IMR-90 (cell line): ENCODE measurements at regions not wholly inside any gene's neighbourhood (a gene's known extent, or its start where the extent isn't known, plus 50 kb on each side); places are given as distances from the start of the nearest gene placed in this dataset.

Experiments used
- ATAC-seq: fragments of 200-7000 bp; cut with Tn5 transposase; 2 replicates; pipeline ENCODE4 v1.9.1; 2020; ENCODE audit warnings: low read depth, mild to moderate bottlenecking, moderate library complexity
- BruUV-seq: library from RNA; stranded (reverse); fragments of 400-500 nt; replicated peaks from 2 replicates; lab custom pipeline; 2021; lab: Mats Ljungman, UMichigan
- CTCF ChIA-PET: fragments of 300-600 bp; formaldehyde crosslinking; extraction: SDS; loops from one replicate; lab custom pipeline; 2021; ENCODE audit warnings: antibody characterized with exemption; lab: Yijun Ruan, JAX
- POLR2A ChIA-PET: fragments of 300-600 bp; sonication (Branson Sonifier 250); formaldehyde crosslinking; loops from one replicate; lab custom pipeline; 2022; ENCODE audit warnings: antibody characterized with exemption; ENCODE audit not compliant: unreplicated experiment; lab: Charles Lee
- DNase-seq: peaks from one replicate; pipeline ENCODE4 v3.0.0; 2013
- H2AFZ ChIP-seq: replicated peaks from 2 replicates; pipeline ENCODE3; 2013; ENCODE audit warnings: low read length, mild to moderate bottlenecking; ENCODE audit not compliant: poor library complexity
- H2AK5ac ChIP-seq: 2 replicates; pipeline ENCODE4 v1.6.1; 2013; ENCODE audit warnings: low read depth, low read length, inconsistent platforms
- H2AK9ac ChIP-seq: replicated peaks from 2 replicates; pipeline ENCODE3; 2013; ENCODE audit warnings: mild to moderate bottlenecking, low read depth, low read length, moderate library complexity; ENCODE audit not compliant: poor library complexity
- H2BK120ac ChIP-seq: 2 replicates; pipeline ENCODE4 v1.6.1; 2013; ENCODE audit warnings: low read depth, low read length, inconsistent platforms
- H2BK15ac ChIP-seq: 3 replicates; pipeline ENCODE4 v1.6.1; 2013; ENCODE audit warnings: low read depth, low read length, inconsistent platforms
- H2BK20ac ChIP-seq: 2 replicates; pipeline ENCODE4 v1.6.1; 2013; ENCODE audit warnings: low read depth, mild to moderate bottlenecking, inconsistent platforms, low read length, moderate library complexity
- H2BK5ac ChIP-seq: 2 replicates; pipeline ENCODE4 v1.6.1; 2013; ENCODE audit warnings: mild to moderate bottlenecking, low read depth, low read length, inconsistent platforms; ENCODE audit not compliant: poor library complexity, severe bottlenecking
- H3K14ac ChIP-seq: replicated peaks from 2 replicates; pipeline ENCODE4 v1.6.1; 2013; ENCODE audit warnings: low read depth, low read length, inconsistent platforms
- H3K18ac ChIP-seq: 2 replicates; pipeline ENCODE4 v1.6.1; 2013; ENCODE audit warnings: low read depth, low read length, control low read depth
- H3K23ac ChIP-seq: 2 replicates; pipeline ENCODE4 v1.6.1; 2013; ENCODE audit warnings: low read depth, low read length, inconsistent platforms
- H3K27ac ChIP-seq: 2 replicates; pipeline ENCODE4 v1.5.1; 2013; ENCODE audit warnings: mild to moderate bottlenecking, control low read depth, low read length; ENCODE audit not compliant: insufficient read depth
- H3K27me3 ChIP-seq: 2 replicates; pipeline ENCODE4 v1.6.1; 2013; ENCODE audit warnings: low read length; ENCODE audit not compliant: control insufficient read depth, insufficient read depth
- H3K36me3 ChIP-seq: 2 replicates; pipeline ENCODE4 v1.6.1; 2013; ENCODE audit warnings: low read length, mixed read lengths; ENCODE audit not compliant: control insufficient read depth, insufficient read depth
- H3K4ac ChIP-seq: 2 replicates; pipeline ENCODE4 v1.6.1; 2013; ENCODE audit warnings: low read depth, low read length, inconsistent platforms
- H3K4me1 ChIP-seq: 2 replicates; pipeline ENCODE4 v1.6.1; 2013; ENCODE audit warnings: low read length, mixed read lengths; ENCODE audit not compliant: control insufficient read depth, insufficient read depth
- H3K4me2 ChIP-seq: 2 replicates; pipeline ENCODE4 v1.6.1; 2013; ENCODE audit warnings: low read depth, mild to moderate bottlenecking, control low read depth, low read length, moderate library complexity
- H3K4me3 ChIP-seq: 2 replicates; pipeline ENCODE4 v1.5.1; 2013; ENCODE audit warnings: low read depth, mild to moderate bottlenecking, control low read depth, low read length, moderate library complexity; ENCODE audit not compliant: insufficient read depth
- H3K56ac ChIP-seq: 2 replicates; pipeline ENCODE4 v1.6.1; 2013; ENCODE audit warnings: low read length, inconsistent platforms; ENCODE audit not compliant: insufficient read depth; ENCODE audit errors: extremely low read depth
- H3K79me1 ChIP-seq, 2 experiments: 2 replicates each; pipeline ENCODE4 v1.6.1; 2013; ENCODE audit warnings: low read length in 2 of 2, inconsistent platforms in 1 of 2, low read depth in 1 of 2
- H3K9ac ChIP-seq: 2 replicates; pipeline ENCODE4 v1.6.1; 2013; ENCODE audit warnings: low read depth, low read length, control low read depth
- H3K9me1 ChIP-seq: 2 replicates; pipeline ENCODE4 v1.6.1; 2013; ENCODE audit warnings: low read length, inconsistent platforms; ENCODE audit not compliant: insufficient read depth
- H3K9me3 ChIP-seq: 2 replicates; pipeline ENCODE4 v1.6.1; 2013; ENCODE audit warnings: low read length; ENCODE audit not compliant: control insufficient read depth, insufficient read depth
- H4K20me1 ChIP-seq: 2 replicates; pipeline ENCODE4 v1.6.1; 2013; ENCODE audit warnings: low read length, inconsistent platforms; ENCODE audit not compliant: insufficient read depth
- H4K5ac ChIP-seq: 2 replicates; pipeline ENCODE4 v1.6.1; 2013; ENCODE audit warnings: mild to moderate bottlenecking, low read depth, low read length, control low read depth
- H4K8ac ChIP-seq, 2 experiments: 2 replicates each; pipeline ENCODE4 v1.6.1; 2013; ENCODE audit warnings: low read depth in 2 of 2, low read length in 2 of 2, control low read depth in 1 of 2, inconsistent platforms in 1 of 2
- H4K91ac ChIP-seq: 2 replicates; pipeline ENCODE4 v1.6.1; 2013; ENCODE audit warnings: low read depth, low read length, inconsistent platforms; ENCODE audit not compliant: insufficient read depth
- BHLHE40 ChIP-seq: fragments of 150-350 bp; IDR thresholded peaks from 2 replicates; pipeline ENCODE4 v1.6.1; 2016; ENCODE audit warnings: mild to moderate bottlenecking, low read depth, low read length
- CEBPB ChIP-seq: IDR thresholded peaks from 2 replicates; pipeline ENCODE4 v1.6.1; 2012; ENCODE audit warnings: low read depth, low read length, improper control_type of control experiment
- CHD1 ChIP-seq: IDR thresholded peaks from 2 replicates; pipeline ENCODE4 v1.6.1; 2012; ENCODE audit warnings: low read depth, low read length, improper control_type of control experiment
- CTCF ChIP-seq: conservative IDR thresholded peaks from 2 replicates; pipeline ENCODE4 v1.5.1; 2012; ENCODE audit warnings: mild to moderate bottlenecking, low read depth, low read length, improper control_type of control experiment
- FOS ChIP-seq: fragments of 150-350 bp; IDR thresholded peaks from 2 replicates; pipeline ENCODE4 v1.6.1; 2016; ENCODE audit warnings: low read depth, low read length
- MAFK ChIP-seq: IDR thresholded peaks from 2 replicates; pipeline ENCODE4 v1.6.1; 2012; ENCODE audit warnings: low read depth, low read length, improper control_type of control experiment
- MAZ ChIP-seq: IDR thresholded peaks from 2 replicates; pipeline ENCODE4 v1.6.1; 2012; ENCODE audit warnings: low read depth, mild to moderate bottlenecking, low read length, improper control_type of control experiment, moderate library complexity, borderline replicate concordance
- MXI1 ChIP-seq: IDR thresholded peaks from 2 replicates; pipeline ENCODE4 v1.6.1; 2012; ENCODE audit warnings: low read depth, mild to moderate bottlenecking, low read length, moderate library complexity, borderline replicate concordance
- NFE2L2 ChIP-seq: fragments of 150-350 bp; IDR thresholded peaks from 2 replicates; pipeline ENCODE4 v1.6.1; 2016; ENCODE audit warnings: low read depth, mild to moderate bottlenecking, low read length
- POLR2A ChIP-seq: IDR thresholded peaks from 2 replicates; pipeline ENCODE4 v1.6.1; 2012; ENCODE audit warnings: mild to moderate bottlenecking, low read depth, low read length
- RAD21 ChIP-seq: IDR thresholded peaks from 2 replicates; pipeline ENCODE4 v1.6.1; 2012; ENCODE audit warnings: low read length, improper control_type of control experiment
- RCOR1 ChIP-seq: IDR thresholded peaks from 2 replicates; pipeline ENCODE4 v1.6.1; 2012; ENCODE audit warnings: mild to moderate bottlenecking, low read length, improper control_type of control experiment; ENCODE audit not compliant: insufficient replicate concordance
- RFX5 ChIP-seq: IDR thresholded peaks from 2 replicates; pipeline ENCODE4 v1.8.0; 2012; ENCODE audit warnings: low read depth, mild to moderate bottlenecking, low read length, moderate library complexity
- SMC3 ChIP-seq: fragments of 150-350 bp; IDR thresholded peaks from 2 replicates; pipeline ENCODE4 v1.6.1; 2016; ENCODE audit warnings: low read depth, mild to moderate bottlenecking, antibody characterized with exemption, low read length, moderate library complexity
- USF2 ChIP-seq: fragments of 150-350 bp; IDR thresholded peaks from 2 replicates; pipeline ENCODE4 v1.6.1; 2017; ENCODE audit warnings: mild to moderate bottlenecking, antibody characterized with exemption, low read length, low read depth
- WGBS, 2 experiments: methylation state at CpG; one replicate each; pipeline versions ENCODE4 v1.1.5 to v1.1.7; 2013; ENCODE audit warnings: missing lambda C conversion rate in 2 of 2; ENCODE audit not compliant: insufficient read length in 1 of 2; ENCODE audit errors: extremely low coverage in 2 of 2; 5-methylcytosine and 5-hydroxymethylcytosine counted together
- dilution Hi-C: fragments of 300-500 bp; cut with HindIII; formaldehyde crosslinking; loops from one replicate; pipeline ENCODE4 v1.14.3; 2018; ENCODE audit warnings: low sequenced_read_pairs; ENCODE audit not compliant: unreplicated experiment
- in situ Hi-C: fragments of 300-500 bp; cut with MboI; formaldehyde crosslinking; loops from 3 replicates; pipeline ENCODE4 v1.14.3; 2019; ENCODE audit warnings: low sequenced_read_pairs, inconsistent platforms, mixed read lengths
- intact Hi-C: fragments of 100-400 bp; cut with micrococcal nuclease; formaldehyde crosslinking; loops from 2 replicates; pipeline ENCODE4 v1.10.0; 2022
- TF ChIP-seq, protein P1 (sequence below): fragments of 150-350 bp; IDR thresholded peaks from 2 replicates; pipeline ENCODE4 v1.6.1; 2016; ENCODE audit warnings: low read depth, mild to moderate bottlenecking, low read length, moderate library complexity, borderline replicate concordance

- Histone ChIP-seq H3K14ac (no peak overlapping the region), H2AFZ (no peak overlapping the region), H3K18ac (no peak overlapping the region), H3K27me3 (peaks cover 61% of the 10 kb centered on the region), H4K5ac (no peak overlapping the region), H3K9me1 (no peaks in the 10 kb centered on the region), H2BK15ac (no peak overlapping the region), H4K20me1 (no peaks in the 10 kb centered on the region; the same call in 1 of the 2 replicates), H2AK5ac (no peak overlapping the region), H3K23ac (no peak overlapping the region), H3K4me1 (no peaks in the 10 kb centered on the region; the same call in 1 of the 2 replicates), H3K9me3 (no peaks in the 10 kb centered on the region), H2BK120ac (no peak overlapping the region), H3K56ac (no peak overlapping the region), H3K36me3 (no peaks in the 10 kb centered on the region), H2BK20ac (no peak overlapping the region), H2BK5ac (no peak overlapping the region), H3K4me3 (no peak overlapping the region), H3K79me1 (no peaks in the 10 kb centered on the region), H3K9ac (no peak overlapping the region), H3K27ac (no peak overlapping the region), H3K4me2 (no peak overlapping the region), H4K8ac (no peak overlapping the region), H3K4ac (no peak overlapping the region), H4K91ac (no peak overlapping the region), H2AK9ac (no peak overlapping the region)
- dilution Hi-C loops (no loop called here), intact Hi-C loops (no loop called here), in situ Hi-C loops (no loop called here)
- TF ChIP-seq, protein P1, sequence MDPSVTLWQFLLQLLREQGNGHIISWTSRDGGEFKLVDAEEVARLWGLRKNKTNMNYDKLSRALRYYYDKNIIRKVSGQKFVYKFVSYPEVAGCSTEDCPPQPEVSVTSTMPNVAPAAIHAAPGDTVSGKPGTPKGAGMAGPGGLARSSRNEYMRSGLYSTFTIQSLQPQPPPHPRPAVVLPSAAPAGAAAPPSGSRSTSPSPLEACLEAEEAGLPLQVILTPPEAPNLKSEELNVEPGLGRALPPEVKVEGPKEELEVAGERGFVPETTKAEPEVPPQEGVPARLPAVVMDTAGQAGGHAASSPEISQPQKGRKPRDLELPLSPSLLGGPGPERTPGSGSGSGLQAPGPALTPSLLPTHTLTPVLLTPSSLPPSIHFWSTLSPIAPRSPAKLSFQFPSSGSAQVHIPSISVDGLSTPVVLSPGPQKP, result no peak
- TF ChIP-seq MAZ, result no peak
- no peak for TF ChIP-seq CTCF
- no peak for TF ChIP-seq MXI1
- TF ChIP-seq CEBPB, result no peak
- no peak for TF ChIP-seq MAFK
- no peak for TF ChIP-seq BHLHE40
- TF ChIP-seq RCOR1, result no peak
- no peak for TF ChIP-seq CHD1
- no peak for TF ChIP-seq RFX5
- TF ChIP-seq FOS, result no peak
- no peak for TF ChIP-seq POLR2A
- no peak for TF ChIP-seq NFE2L2
- no peak for TF ChIP-seq RAD21
- TF ChIP-seq USF2, result no peak
- TF ChIP-seq SMC3, result no peak
- ChIA-PET CTCF (no interaction called here), POLR2A (no interaction called here)
- WGBS, 2 experiments, result no CpG with 5 or more reads among the region's 2 CpGs
- DNase-seq (no peak), ATAC-seq (no peak)
- no TSS peak for BruUV-seq
These were observed 141.5 kb upstream of the UMPS start for GRCh38 chr3:124588794-124589193.
